Glutamatergic neuron (in vitro differentiated cells): ENCODE measurements at regions not wholly inside any gene's neighbourhood (a gene's known extent, or its start where the extent isn't known, plus 50 kb on each side); places are given as distances from the start of the nearest gene placed in this dataset.
"Not testable (repeated sequence)": the region's sequence is repeated elsewhere in the genome, so short reads cannot be mapped to it uniquely, and the experiment has no call there.

Source experiments
- DNase-seq: peaks from one replicate; pipeline ENCODE4 v3.0.0; 2022
- H3K27ac Mint-ChIP-seq: one replicate; pipeline ENCODE4 v1.8.0; 2020; ENCODE audit warnings: mild to moderate bottlenecking, mixed read lengths, inconsistent platforms; ENCODE audit not compliant: unreplicated experiment
- H3K27me3 Mint-ChIP-seq: one replicate; pipeline ENCODE4 v1.8.0; 2020; ENCODE audit warnings: mild to moderate bottlenecking, moderate library complexity, mixed read lengths, inconsistent platforms; ENCODE audit not compliant: unreplicated experiment
- H3K36me3 Mint-ChIP-seq: one replicate; pipeline ENCODE4 v1.8.0; 2020; ENCODE audit warnings: mild to moderate bottlenecking, mixed read lengths, inconsistent platforms; ENCODE audit not compliant: unreplicated experiment
- H3K4me1 Mint-ChIP-seq: one replicate; pipeline ENCODE4 v1.8.0; 2020; ENCODE audit warnings: mild to moderate bottlenecking, low read depth, mixed read lengths, inconsistent platforms; ENCODE audit not compliant: unreplicated experiment
- H3K4me3 Mint-ChIP-seq: one replicate; pipeline ENCODE4 v1.8.0; 2020; ENCODE audit warnings: mild to moderate bottlenecking, mixed read lengths, inconsistent platforms; ENCODE audit not compliant: unreplicated experiment
- H3K9me3 Mint-ChIP-seq: one replicate; pipeline ENCODE4 v1.8.0; 2020; ENCODE audit warnings: mild to moderate bottlenecking, moderate library complexity, mixed read lengths, inconsistent platforms; ENCODE audit not compliant: unreplicated experiment
- CTCF ChIP-seq: fragments of 200-600 bp; sonication (generic); IDR thresholded peaks from one replicate; pipeline ENCODE4 v1.5.0; 2021; ENCODE audit not compliant: partially characterized antibody, unreplicated experiment

- Mint-ChIP-seq H3K36me3 (no peaks in the 10 kb centered on the region), H3K27ac (no peak overlapping the region), H3K4me1 (no peaks in the 10 kb centered on the region), H3K4me3 (no peak overlapping the region), H3K27me3 (no peaks in the 10 kb centered on the region), H3K9me3 (no peaks in the 10 kb centered on the region)
- TF ChIP-seq CTCF: no peak
- DNase-seq: no peak
Observed at GRCh38 chr11:87454241-87454640, 416.5 kb downstream of the TMEM135 start.

- Mint-ChIP-seq H3K4me3 (no peak overlapping the region), H3K4me1 (no peaks in the 10 kb centered on the region), H3K27me3 (no peaks in the 10 kb centered on the region), H3K9me3 (no peaks in the 10 kb centered on the region), H3K36me3 (no peaks in the 10 kb centered on the region), H3K27ac (no peak overlapping the region)
- DNase-seq: no peak
- TF ChIP-seq CTCF: no peak
Observed at GRCh38 chr11:87453531-87454089, 415.9 kb downstream of the TMEM135 start.

GRCh38 chr11:87452025-87452424, 414.3 kb downstream of the TMEM135 start:
- H3K4me3 Mint-ChIP-seq, H3K36me3 Mint-ChIP-seq, H3K27ac Mint-ChIP-seq, DNase-seq, H3K27me3 Mint-ChIP-seq, H3K4me1 Mint-ChIP-seq, H3K9me3 Mint-ChIP-seq: not testable (repeated sequence)

GRCh38 chr11:87451395-87451794, 413.7 kb downstream of the TMEM135 start:
- Mint-ChIP-seq H3K36me3 (no peaks in the 10 kb centered on the region), H3K27me3 (peaks cover 2% of the 10 kb centered on the region), H3K4me1 (no peaks in the 10 kb centered on the region), H3K4me3 (no peak overlapping the region), H3K27ac (no peak overlapping the region), H3K9me3 (no peaks in the 10 kb centered on the region)
- TF ChIP-seq CTCF: no peak
- DNase-seq: no peak

- H3K4me3 Mint-ChIP-seq: no peak overlapping the region
- DNase-seq: no peak
- H3K27me3 Mint-ChIP-seq: peaks cover 2% of the 10 kb centered on the region
- no peak for TF ChIP-seq CTCF
- no peaks in the 10 kb centered on the region for H3K36me3 Mint-ChIP-seq
- H3K27ac Mint-ChIP-seq: no peak overlapping the region
- H3K9me3 Mint-ChIP-seq: no peaks in the 10 kb centered on the region
- H3K4me1 Mint-ChIP-seq: no peaks in the 10 kb centered on the region
Observed at GRCh38 chr11:87447606-87448005, 409.9 kb downstream of the TMEM135 start.
